HCT116 (cell line): ENCODE measurements at regions not wholly inside any gene's neighbourhood (a gene's known extent, or its start where the extent isn't known, plus 50 kb on each side); places are given as distances from the start of the nearest gene placed in this dataset.

Source experiments
- ATF3 ChIP-seq: IDR thresholded peaks from 2 replicates; pipeline ENCODE4 v1.6.1; 2012
- CTCF ChIP-seq, 3 experiments: fragments of 200-600 bp in 1 of 3; sonication (generic) in 1 of 3; IDR thresholded peaks in 2 of 3; conservative IDR thresholded peaks in 1 of 3; 2 replicates each; pipeline ENCODE4 v1.5.1; 2012 to 2017; ENCODE audit warnings: low read depth in 2 of 3, low read length in 2 of 3, antibody characterized with exemption in 1 of 3, borderline replicate concordance in 1 of 3, control low read depth in 1 of 3, mild to moderate bottlenecking in 1 of 3, mixed read lengths in 1 of 3, mixed run types in 1 of 3, moderate library complexity in 1 of 3; ENCODE audit not compliant: insufficient read depth in 1 of 3
- POLR2A ChIP-seq: IDR thresholded peaks from 2 replicates; pipeline ENCODE4 v1.7.0; 2011; ENCODE audit warnings: borderline replicate concordance; ENCODE audit not compliant: insufficient read depth, insufficient read length; ENCODE audit errors: extremely low read depth

- TF ChIP-seq CTCF (IDR thresholded peaks at IDR 0.05 in 2 of 3, conservative IDR thresholded peaks at IDR 0.05 in 1 of 3; ENCODE audit: borderline replicate concordance in 1 of 3, insufficient read depth in 1 of 3, low read depth in 2 of 3, low read length in 2 of 3): no peak
- no peak for TF ChIP-seq ATF3
- no peak for TF ChIP-seq POLR2A
These were observed 217.0 kb downstream of the GUCY2F start for GRCh38 chrX:109264878-109265277.
